GM21576 (cell line): ENCODE measurements at regions not wholly inside any gene's neighbourhood (a gene's known extent, or its start where the extent isn't known, plus 50 kb on each side); places are given as distances from the start of the nearest gene placed in this dataset.

Experiments used
- ATAC-seq: cut with Tn5 transposase; IDR thresholded peaks from one replicate; pipeline ENCODE4 v1.9.1; 2021; ENCODE audit warnings: mild to moderate bottlenecking, moderate library complexity; ENCODE audit not compliant: unreplicated experiment

- ATAC-seq: no peak
Measured at GRCh38 chr4:17068392-17068791, 169.9 kb upstream of the LDB2 start.

GRCh38 chr4:17066972-17067371 lies 168.5 kb upstream of the LDB2 start:
- ATAC-seq: no peak

GRCh38 chr4:17066236-17066635 lies 167.8 kb upstream of the LDB2 start:
- no peak for ATAC-seq

- no peak for ATAC-seq
Measured at GRCh38 chr4:17065821-17066220, 167.4 kb upstream of the LDB2 start.

- ATAC-seq: no peak
Measured at GRCh38 chr4:17064959-17065358, 166.5 kb upstream of the LDB2 start.

GRCh38 chr4:17063888-17064287 lies 165.4 kb upstream of the LDB2 start:
- ATAC-seq: no peak

- no peak for ATAC-seq
Measured at GRCh38 chr4:17060230-17060629, 161.8 kb upstream of the LDB2 start.

- no peak for ATAC-seq
Measured at GRCh38 chr4:17058916-17059741, 160.7 kb upstream of the LDB2 start.

- no peak for ATAC-seq
Measured at GRCh38 chr4:17058536-17058915, 160.1 kb upstream of the LDB2 start.

- no peak for ATAC-seq
Measured at GRCh38 chr4:17057035-17057434, 158.6 kb upstream of the LDB2 start.

- ATAC-seq: no peak
Measured at GRCh38 chr4:17055788-17056187, 157.3 kb upstream of the LDB2 start.

GRCh38 chr4:17045866-17046265 lies 147.4 kb upstream of the LDB2 start:
- ATAC-seq: no peak

GRCh38 chr4:17038510-17039176 lies 140.2 kb upstream of the LDB2 start:
- ATAC-seq: no peak

- ATAC-seq: no peak
Measured at GRCh38 chr4:17033768-17034181, 135.3 kb upstream of the LDB2 start.

- ATAC-seq: no peak
Measured at GRCh38 chr4:17033025-17033767, 134.8 kb upstream of the LDB2 start.

GRCh38 chr4:17030543-17030942 lies 132.1 kb upstream of the LDB2 start:
- ATAC-seq: no peak

- no peak for ATAC-seq
Measured at GRCh38 chr4:17029964-17030363, 131.5 kb upstream of the LDB2 start.

GRCh38 chr4:17029432-17029831 lies 131.0 kb upstream of the LDB2 start:
- no peak for ATAC-seq

GRCh38 chr4:17027495-17027894 lies 129.1 kb upstream of the LDB2 start:
- no peak for ATAC-seq

GRCh38 chr4:17024425-17024824 lies 126.0 kb upstream of the LDB2 start:
- ATAC-seq: no peak

GRCh38 chr4:17020901-17021300 lies 122.5 kb upstream of the LDB2 start:
- ATAC-seq: no peak

GRCh38 chr4:17020451-17020850 lies 122.0 kb upstream of the LDB2 start:
- no peak for ATAC-seq
